Body of pancreas (tissue), 4 donors: ENCODE measurements at regions not wholly inside any gene's neighbourhood (a gene's known extent, or its start where the extent isn't known, plus 50 kb on each side); places are given as distances from the start of the nearest gene placed in this dataset.

Source experiments
- ATAC-seq: fragments of 150-250 bp; one replicate; pipeline ENCODE4 v1.9.1; 2016
- DNase-seq, 4 donors: peaks; one replicate each; pipeline ENCODE4 v3.0.0-alpha.2; 2019
- H3K27ac ChIP-seq, 4 donors: fragments of 200-600 bp; sonication (generic); 1 replicate in 3 of 4; 2 replicates in 1 of 4; pipeline versions ENCODE4 v1.5.1 to v1.6.1; 2016 to 2019; ENCODE audit warnings: mild to moderate bottlenecking in 1 of 4, mixed read lengths in 1 of 4, moderate library complexity in 1 of 4
- H3K27me3 ChIP-seq, 2 donors: fragments of 200-600 bp; sonication (generic); one replicate each; pipeline ENCODE4 v1.6.0; 2016; ENCODE audit warnings: mild to moderate bottlenecking in 1 of 2
- H3K36me3 ChIP-seq, 2 donors: fragments of 200-600 bp; sonication (generic); replicated peaks in 1 of 2; 2 replicates each; pipeline ENCODE4 v1.5.1; 2016; ENCODE audit warnings: low read depth in 2 of 2; ENCODE audit not compliant: insufficient read depth in 1 of 2
- H3K4me1 ChIP-seq: fragments of 200-600 bp; sonication (generic); one replicate; pipeline ENCODE4 v1.6.0; 2016
- H3K4me3 ChIP-seq, 2 donors: fragments of 200-600 bp; sonication (generic); 1 replicate in 1 of 2; 2 replicates in 1 of 2; pipeline ENCODE4 v1.5.1; 2016 to 2019
- H3K9me3 ChIP-seq, 3 donors: fragments of 200-600 bp; sonication (generic); 1 replicate in 2 of 3; 2 replicates in 1 of 3; pipeline ENCODE4 v1.5.1; 2016
- CTCF ChIP-seq, 7 experiments: fragments of 450-650 bp in 4 of 7; fragments of 200-600 bp in 3 of 7; sonication (generic) in 3 of 7; IDR thresholded peaks; one replicate each; pipeline ENCODE4 v1.5.1; 2016 to 2019; ENCODE audit warnings: antibody characterized with exemption in 7 of 7
- POLR2A ChIP-seq, 3 donors: fragments of 450-650 bp; IDR thresholded peaks; one replicate each; pipeline ENCODE4 v1.6.1; 2016; ENCODE audit warnings: antibody characterized with exemption in 3 of 3, mild to moderate bottlenecking in 2 of 3
- WGBS, 2 donors: methylation state at CpG; one replicate each; pipeline ENCODE4 v1.1.5; 2017; 5-methylcytosine and 5-hydroxymethylcytosine counted together
- intact Hi-C: fragments of 100-400 bp; cut with DNase I; formaldehyde crosslinking; loops from one replicate; pipeline ENCODE4 v1.15.1; 2023

GRCh38 chr16:87138738-87139267 is 178.4 kb downstream of the C16orf95 start:
- no peak for DNase-seq
- no peak for ATAC-seq
- Histone ChIP-seq H3K36me3 (no peaks in the 10 kb centered on the region), H3K27me3 (no peaks in the 10 kb centered on the region), H3K27ac (no peak overlapping the region), H3K4me3 (no peak overlapping the region), H3K9me3 (no peaks in the 10 kb centered on the region), H3K4me1 (no peaks in the 10 kb centered on the region)
- WGBS, 2 donors, result 87% methylated on average over 13 of the region's 13 CpGs
- intact Hi-C loops, result no loop called here
- TF ChIP-seq POLR2A (IDR thresholded peaks at IDR 0.05) (no peak), CTCF (IDR thresholded peaks at IDR 0.05) (no peak)

GRCh38 chr16:87140211-87141200 is 176.7 kb downstream of the C16orf95 start:
- H3K4me1 ChIP-seq, result no peaks in the 10 kb centered on the region
- H3K4me3 ChIP-seq, result no peak overlapping the region
- WGBS, 2 donors, result 85% methylated on average over 26 to 39 of the region's 39 CpGs
- H3K9me3 ChIP-seq, result no peaks in the 10 kb centered on the region
- TF ChIP-seq CTCF (IDR thresholded peaks at IDR 0.05) (no peak), POLR2A (IDR thresholded peaks at IDR 0.05) (no peak)
- no peak overlapping the region for H3K27ac ChIP-seq
- intact Hi-C loops, result no loop called here
- ATAC-seq, result no peak
- no peaks in the 10 kb centered on the region for H3K27me3 ChIP-seq
- no peaks in the 10 kb centered on the region for H3K36me3 ChIP-seq
- DNase-seq, result peak in 1 of 4 donors; percentile 4

- Histone ChIP-seq H3K4me1 (no peaks in the 10 kb centered on the region), H3K27ac (no peak overlapping the region), H3K27me3 (no peaks in the 10 kb centered on the region), H3K9me3 (no peaks in the 10 kb centered on the region), H3K36me3 (no peaks in the 10 kb centered on the region), H3K4me3 (no peak overlapping the region)
- WGBS, 2 donors, result 79 to 85% methylated on average over 5 of the region's 5 CpGs
- TF ChIP-seq POLR2A (IDR thresholded peaks at IDR 0.05) (no peak), CTCF (IDR thresholded peaks at IDR 0.05) (no peak)
- ATAC-seq (no peak), DNase-seq (no peak)
- intact Hi-C loops, result no loop called here
These were observed 175.8 kb downstream of the C16orf95 start for GRCh38 chr16:87141402-87141801.

- intact Hi-C loops, result no loop called here
- no peak for TF ChIP-seq CTCF (IDR thresholded peaks at IDR 0.05)
- TF ChIP-seq POLR2A (IDR thresholded peaks at IDR 0.05), result no peak
- DNase-seq (no peak), ATAC-seq (no peak)
- WGBS, 2 donors, result 80 to 88% methylated on average over 1 to 15 of the region's 15 CpGs
- Histone ChIP-seq H3K27me3 (no peaks in the 10 kb centered on the region), H3K36me3 (no peaks in the 10 kb centered on the region), H3K4me3 (no peak overlapping the region), H3K4me1 (no peaks in the 10 kb centered on the region), H3K9me3 (no peaks in the 10 kb centered on the region), H3K27ac (no peak overlapping the region)
These were observed 173.5 kb downstream of the C16orf95 start for GRCh38 chr16:87143661-87144121.
